Mucosa of stomach (tissue), 1 donor: ENCODE measurements at regions not wholly inside any gene's neighbourhood (a gene's known extent, or its start where the extent isn't known, plus 50 kb on each side); places are given as distances from the start of the nearest gene placed in this dataset.

Experiments
- H3K27me3 ChIP-seq: one replicate; pipeline ENCODE4 v1.7.0; 2013; ENCODE audit warnings: mild to moderate bottlenecking, low read length; ENCODE audit not compliant: control insufficient read depth, insufficient read depth
- H3K36me3 ChIP-seq: one replicate; pipeline ENCODE4 v1.7.0; 2013; ENCODE audit warnings: low read length; ENCODE audit not compliant: control insufficient read depth, insufficient read depth
- H3K4me1 ChIP-seq: one replicate; pipeline ENCODE4 v1.7.0; 2013; ENCODE audit warnings: mild to moderate bottlenecking, low read length; ENCODE audit not compliant: control insufficient read depth, insufficient read depth
- H3K4me3 ChIP-seq: one replicate; pipeline ENCODE4 v1.7.0; 2013; ENCODE audit warnings: low read length
- H3K9ac ChIP-seq: one replicate; pipeline ENCODE4 v1.7.0; 2013; ENCODE audit warnings: mild to moderate bottlenecking, low read length, moderate library complexity
- H3K9me3 ChIP-seq: one replicate; pipeline ENCODE4 v1.7.0; 2013; ENCODE audit warnings: mild to moderate bottlenecking, low read length, moderate library complexity; ENCODE audit not compliant: control insufficient read depth
- donor health status: Pancreatic carcinoma.

- H3K4me3 ChIP-seq = no peak overlapping the region
- no peaks in the 10 kb centered on the region for H3K9me3 ChIP-seq
- H3K4me1 ChIP-seq = no peaks in the 10 kb centered on the region
- H3K36me3 ChIP-seq = no peaks in the 10 kb centered on the region
- no peak overlapping the region for H3K9ac ChIP-seq
- H3K27me3 ChIP-seq = no peaks in the 10 kb centered on the region
These were observed 339.8 kb downstream of the NYAP2 start for GRCh38 chr2:225739328-225739727.

GRCh38 chr2:225738735-225739134, 339.2 kb downstream of the NYAP2 start:
- Histone ChIP-seq H3K9ac (no peak overlapping the region), H3K9me3 (no peaks in the 10 kb centered on the region), H3K4me3 (no peak overlapping the region), H3K4me1 (no peaks in the 10 kb centered on the region), H3K27me3 (no peaks in the 10 kb centered on the region), H3K36me3 (no peaks in the 10 kb centered on the region)

- H3K36me3 ChIP-seq = no peaks in the 10 kb centered on the region
- H3K4me3 ChIP-seq = no peak overlapping the region
- no peak overlapping the region for H3K9ac ChIP-seq
- no peaks in the 10 kb centered on the region for H3K9me3 ChIP-seq
- no peaks in the 10 kb centered on the region for H3K4me1 ChIP-seq
- no peaks in the 10 kb centered on the region for H3K27me3 ChIP-seq
These were observed 338.0 kb downstream of the NYAP2 start for GRCh38 chr2:225737556-225737955.

- Histone ChIP-seq H3K36me3 (no peaks in the 10 kb centered on the region), H3K9me3 (no peaks in the 10 kb centered on the region), H3K4me3 (no peak overlapping the region), H3K27me3 (no peaks in the 10 kb centered on the region), H3K4me1 (no peaks in the 10 kb centered on the region), H3K9ac (no peak overlapping the region)
These were observed 336.3 kb downstream of the NYAP2 start for GRCh38 chr2:225735844-225736243.

- H3K9ac ChIP-seq = no peak overlapping the region
These were observed 326.2 kb downstream of the NYAP2 start for GRCh38 chr2:225725726-225726125.

More at GRCh38 chr2:225725726-225726125, 326.2 kb downstream of the NYAP2 start:
- Histone ChIP-seq H3K4me3 (no peak overlapping the region), H3K36me3 (no peaks in the 10 kb centered on the region), H3K27me3 (no peaks in the 10 kb centered on the region), H3K4me1 (no peaks in the 10 kb centered on the region), H3K9me3 (no peaks in the 10 kb centered on the region)
